Stimulated activated CD4-positive, alpha-beta T cell treated with anti-CD3 and anti-CD28 coated beads, Interleukin-15, amount 100 ng/mL, for 24 hours (primary cell): ENCODE measurements at regions not wholly inside any gene's neighbourhood (a gene's known extent, or its start where the extent isn't known, plus 50 kb on each side); places are given as distances from the start of the nearest gene placed in this dataset.
"Not testable (repeated sequence)": the region's sequence is repeated elsewhere in the genome, so short reads cannot be mapped to it uniquely, and the experiment has no call there.

ENCODE experiments used
- DNase-seq: peaks from one replicate; pipeline ENCODE4 v3.0.0-alpha.2; 2020

DNA sequence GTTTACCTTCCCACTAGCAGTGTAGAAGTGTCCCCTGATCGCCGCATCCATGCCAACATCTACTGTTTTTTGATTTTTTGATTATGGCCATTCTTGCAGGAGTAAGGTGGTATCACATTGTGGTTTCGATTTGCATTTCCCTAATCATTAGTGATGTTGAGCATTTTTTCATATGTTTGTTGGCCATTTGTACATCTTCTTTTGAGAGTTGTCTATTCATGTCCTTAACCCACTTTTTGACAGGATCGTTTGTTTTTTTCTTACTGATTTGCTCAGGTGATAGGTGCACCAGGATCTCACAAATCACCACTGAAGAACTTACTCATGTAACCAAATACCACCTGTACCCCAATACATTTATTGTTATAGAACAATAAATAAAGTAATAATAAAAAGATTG lies 114.5 kb downstream of the GATA6 start:
- DNase-seq = not testable (repeated sequence)

DNA sequence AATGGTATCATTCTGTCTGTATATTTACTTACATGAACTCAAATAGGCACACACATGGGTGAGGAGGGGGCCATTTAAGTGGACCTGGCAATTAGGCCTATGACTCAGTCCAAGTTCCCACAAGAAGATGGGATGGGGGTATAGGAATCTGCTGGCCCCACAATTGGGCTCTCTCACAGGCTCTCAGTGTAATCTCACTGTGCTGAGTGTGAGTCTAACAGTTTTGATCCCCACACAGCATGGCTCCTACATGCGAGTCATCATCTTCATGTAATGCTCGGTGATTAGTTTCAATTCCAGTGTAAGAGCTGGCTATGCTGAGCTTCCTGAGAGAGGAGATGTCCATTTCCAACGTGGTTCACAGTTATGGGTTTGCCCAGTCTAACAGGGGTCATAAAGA lies 114.0 kb downstream of the GATA6 start:
- DNase-seq = no peak

DNA sequence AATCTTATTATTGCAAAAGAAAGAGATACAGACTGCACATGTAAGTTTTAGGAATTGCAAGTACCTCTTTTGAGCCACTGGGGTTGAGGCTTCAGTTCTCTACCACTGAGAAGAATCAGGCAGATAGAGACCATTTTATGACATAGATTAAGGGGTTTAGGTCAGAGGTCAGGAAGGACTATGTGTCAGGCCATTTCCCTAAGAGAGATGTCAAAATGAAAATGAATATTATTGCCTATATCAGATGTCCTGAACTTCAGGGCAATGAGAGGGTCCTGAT lies 113.7 kb downstream of the GATA6 start:
- no peak for DNase-seq

DNA sequence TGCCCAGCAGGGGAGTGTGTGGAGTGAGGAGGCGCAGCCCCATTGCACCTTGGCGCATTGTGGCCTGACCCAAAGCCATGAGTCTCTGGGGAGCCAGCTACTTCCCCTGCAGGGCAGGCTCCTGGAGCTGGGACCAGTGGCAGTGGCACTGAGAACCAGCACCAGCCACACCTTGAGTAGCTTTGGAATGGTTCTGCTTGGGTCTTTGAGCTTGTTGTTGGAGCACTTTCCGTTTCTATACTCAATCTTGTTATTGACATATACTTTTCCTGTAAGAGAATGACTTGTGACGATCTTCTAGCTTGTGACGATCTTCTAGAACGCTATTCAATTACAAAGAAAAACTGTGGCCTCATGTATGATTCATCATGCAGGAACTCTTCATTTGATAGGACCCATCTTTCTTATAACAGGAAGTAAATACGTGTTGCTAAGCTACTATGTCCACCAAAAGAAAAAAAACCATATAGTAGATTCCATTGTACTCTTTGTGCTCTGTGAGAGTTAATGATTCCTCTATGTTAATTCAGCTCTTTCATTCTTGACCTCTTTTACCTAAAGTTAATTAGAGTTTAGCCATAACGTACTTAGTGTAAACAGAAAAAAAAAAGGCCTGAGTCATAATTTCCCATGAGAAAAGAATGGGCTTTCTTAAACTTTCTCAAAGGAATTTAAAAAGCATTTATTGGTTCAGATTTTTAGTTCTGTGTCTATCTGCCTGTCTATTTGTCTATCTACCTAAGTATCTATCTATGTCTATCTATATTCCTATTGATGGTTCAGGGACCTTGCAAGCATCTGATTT lies 113.1 kb downstream of the GATA6 start:
- no peak for DNase-seq

DNA sequence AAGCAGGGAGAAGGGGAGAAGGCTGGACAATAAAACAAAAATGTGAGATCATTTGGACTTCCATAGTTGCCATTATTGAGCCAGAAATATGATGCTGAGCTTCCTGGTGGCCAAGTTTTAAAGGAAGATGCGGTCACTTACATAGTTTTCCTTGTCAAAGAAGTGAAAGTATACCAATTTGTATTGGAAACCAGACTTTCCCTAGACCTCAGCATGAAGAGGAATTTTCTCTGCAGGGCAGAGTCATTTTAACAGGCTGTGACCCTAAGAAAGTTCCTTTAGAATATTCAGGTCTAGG lies 111.0 kb downstream of the GATA6 start:
- DNase-seq = no peak

DNA sequence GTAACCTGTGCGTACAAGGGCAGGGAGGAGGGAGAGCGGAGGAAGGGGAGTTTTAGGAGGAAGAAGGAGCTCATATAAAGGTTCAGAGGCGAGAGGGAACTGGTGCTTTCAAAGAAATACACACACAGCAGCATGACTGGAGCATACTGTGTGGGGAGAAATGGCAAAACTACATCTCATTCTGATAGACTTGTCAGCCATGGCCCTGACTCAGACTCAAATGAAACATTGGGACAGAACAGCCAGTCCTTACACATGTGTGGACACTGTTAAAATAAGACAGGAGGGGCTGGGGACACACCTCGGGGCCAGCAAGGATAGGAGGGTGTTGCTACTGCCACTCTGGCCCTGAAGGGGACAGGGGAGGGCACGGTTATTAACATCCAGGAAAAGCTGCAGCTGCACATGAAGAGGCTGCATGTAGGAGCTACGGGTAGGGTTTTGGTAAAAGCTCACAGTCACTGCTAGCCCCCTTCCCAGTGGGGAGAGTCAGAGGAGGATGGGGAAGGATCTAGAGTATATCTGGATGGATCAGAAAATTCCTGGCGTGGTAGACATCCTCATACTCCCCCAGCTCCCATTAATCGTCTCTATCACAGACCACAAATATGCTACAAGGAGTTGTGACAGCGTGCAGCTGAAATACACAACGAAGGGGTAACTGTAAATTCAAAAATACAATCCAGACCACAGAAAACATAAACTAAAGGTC lies 110.5 kb downstream of the GATA6 start:
- no peak for DNase-seq

DNA sequence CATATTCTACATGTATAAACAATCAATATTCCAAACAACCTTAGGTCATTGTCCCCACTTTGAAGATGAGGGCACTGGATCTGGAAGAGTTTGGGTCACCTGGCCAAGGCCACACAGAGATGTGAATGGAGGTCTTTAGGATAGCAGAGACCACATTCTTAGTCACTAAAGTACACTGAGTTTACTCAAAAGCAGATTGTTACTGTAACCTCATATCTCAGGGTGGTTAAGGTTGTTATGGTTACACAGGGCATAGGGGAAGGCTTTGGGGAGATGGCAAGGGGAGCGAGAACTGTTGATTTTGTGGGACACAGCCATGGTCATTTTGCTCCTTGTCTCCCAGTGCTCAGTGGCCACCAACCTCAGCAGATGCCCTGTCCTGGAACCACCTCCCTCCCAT lies 109.4 kb downstream of the GATA6 start:
- no peak for DNase-seq

DNA sequence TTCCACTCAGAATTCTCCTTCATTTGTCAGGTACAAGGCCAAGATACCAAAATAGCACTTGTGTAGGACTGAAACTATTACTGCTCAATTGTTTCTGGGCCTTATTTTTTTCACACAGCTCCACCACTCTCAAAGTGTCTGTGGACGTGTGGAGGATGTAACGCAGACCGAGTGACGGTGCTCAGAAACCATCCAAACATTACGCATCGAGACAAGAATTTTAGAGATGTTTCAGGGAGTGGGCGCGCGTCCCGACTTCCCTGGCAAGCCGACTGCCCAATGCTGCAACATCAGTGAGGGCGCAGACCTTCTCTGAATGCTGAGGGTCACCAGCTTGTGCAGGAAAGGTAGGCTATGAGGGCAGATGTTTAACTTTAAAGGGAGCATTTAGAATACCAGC lies 108.4 kb downstream of the GATA6 start:
- DNase-seq = no peak

DNA sequence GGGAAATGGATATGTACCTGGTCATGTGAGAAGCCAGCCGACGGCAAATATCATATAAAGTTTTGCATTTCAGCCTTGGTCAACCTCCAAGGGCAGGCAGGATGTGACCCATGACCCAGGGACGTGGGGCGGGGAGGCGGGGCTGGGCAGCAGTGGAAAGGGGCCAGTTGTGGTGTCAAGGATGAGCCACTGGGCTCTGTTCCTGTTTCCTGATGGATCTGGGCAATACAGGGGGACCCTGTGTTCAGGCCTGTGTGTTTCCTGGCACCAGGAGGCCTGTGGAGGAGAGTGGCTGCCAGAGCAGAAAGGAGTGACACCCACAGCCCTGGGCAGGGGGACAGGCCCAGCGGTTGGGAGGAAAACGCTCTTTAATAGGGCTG lies 106.9 kb downstream of the GATA6 start:
- DNase-seq = no peak

DNA sequence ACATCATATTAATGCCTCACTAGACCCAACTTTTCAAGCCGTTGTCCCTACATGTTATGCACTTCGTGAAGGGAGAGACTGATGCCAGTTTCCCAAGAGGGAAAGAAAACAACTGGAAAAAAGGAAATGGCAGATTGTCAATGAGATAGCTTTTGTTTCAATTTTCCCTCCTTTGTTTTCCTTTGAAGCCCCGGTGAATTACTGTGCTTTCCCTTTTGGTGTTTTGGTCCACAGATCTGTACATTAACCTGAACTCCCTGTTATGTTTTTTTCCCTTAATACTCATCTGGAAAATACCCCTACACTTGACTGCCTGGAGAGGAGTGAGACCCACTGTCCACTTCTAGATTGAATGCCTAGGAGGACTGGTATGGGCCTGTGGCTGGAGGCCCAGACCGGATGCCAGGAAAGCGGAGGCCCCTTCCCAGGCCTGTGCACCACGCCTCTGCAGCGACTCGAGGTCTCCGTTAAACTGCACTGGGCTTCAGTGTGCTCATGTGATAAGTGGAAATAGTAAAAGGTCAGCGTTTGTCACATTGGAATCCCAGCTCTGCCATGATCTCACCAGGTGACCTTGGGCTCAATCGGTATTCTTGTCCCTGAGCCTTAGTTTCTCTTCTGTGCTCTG lies 106.4 kb downstream of the GATA6 start:
- no peak for DNase-seq

DNA sequence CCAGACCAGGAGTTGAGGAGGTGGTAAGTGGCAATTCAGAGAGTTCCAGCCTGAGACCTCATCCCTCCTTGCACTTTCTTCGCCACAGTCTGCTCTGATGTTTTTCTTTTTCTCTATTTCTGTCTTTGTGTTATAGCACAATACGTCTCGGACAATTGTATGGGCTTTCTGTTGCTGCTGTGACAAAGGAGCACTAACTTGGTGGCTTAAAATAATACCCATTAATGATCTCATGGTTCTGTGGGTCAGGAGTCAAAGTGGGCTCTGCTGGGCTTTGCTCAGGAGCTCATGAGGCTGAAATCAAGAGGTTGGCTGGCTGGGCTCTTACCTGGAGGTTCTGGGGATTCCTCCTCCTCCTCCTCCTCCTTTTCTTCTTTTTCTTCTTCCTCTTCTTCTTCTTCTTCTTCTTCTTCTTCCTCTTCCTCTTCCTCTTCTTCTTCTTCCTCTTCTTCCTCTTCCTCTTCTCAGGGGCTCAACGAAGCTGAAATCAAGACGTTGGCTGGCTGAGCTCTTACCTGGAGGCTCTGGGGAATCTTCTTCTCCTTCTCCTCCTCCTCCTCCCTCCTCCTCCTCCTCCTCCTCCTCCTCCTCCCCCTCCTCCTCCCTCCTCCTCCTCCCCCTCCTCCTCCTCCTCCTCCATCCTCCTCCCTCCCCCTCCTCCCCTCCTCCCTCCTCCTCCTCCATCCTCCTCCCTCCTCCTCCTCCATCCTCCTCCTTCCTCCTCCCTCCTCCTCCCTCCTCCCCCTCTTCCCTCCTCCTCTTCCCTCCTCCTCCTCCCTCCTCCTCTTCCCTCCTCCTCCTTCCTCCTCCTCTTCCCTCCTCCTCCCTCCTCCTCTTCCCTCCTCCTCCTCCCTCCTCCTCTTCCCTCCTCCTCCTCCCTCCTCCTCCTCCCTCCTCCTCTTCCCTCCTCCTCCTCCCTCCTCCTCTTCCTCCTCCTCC lies 104.0 kb downstream of the GATA6 start:
- DNase-seq = no peak

DNA sequence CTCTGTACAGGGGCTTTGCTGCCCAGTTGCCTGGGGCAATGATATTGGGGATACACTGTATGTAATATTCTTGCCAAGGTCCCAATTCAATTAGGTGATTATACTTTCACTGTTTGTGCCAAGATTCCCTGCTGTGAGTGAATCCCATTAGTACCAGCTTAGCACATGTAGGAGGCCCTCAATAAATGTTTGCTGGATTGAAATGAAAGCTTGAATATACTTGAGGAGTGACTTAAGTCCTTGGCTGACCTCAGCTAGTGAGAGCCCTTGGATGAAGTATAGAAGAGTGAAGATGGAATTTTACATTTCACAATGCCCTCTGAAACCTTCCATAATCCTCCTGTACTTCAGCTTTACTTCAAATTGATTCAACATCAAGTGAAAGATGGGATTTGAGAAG lies 102.9 kb downstream of the GATA6 start:
- no peak for DNase-seq

DNA sequence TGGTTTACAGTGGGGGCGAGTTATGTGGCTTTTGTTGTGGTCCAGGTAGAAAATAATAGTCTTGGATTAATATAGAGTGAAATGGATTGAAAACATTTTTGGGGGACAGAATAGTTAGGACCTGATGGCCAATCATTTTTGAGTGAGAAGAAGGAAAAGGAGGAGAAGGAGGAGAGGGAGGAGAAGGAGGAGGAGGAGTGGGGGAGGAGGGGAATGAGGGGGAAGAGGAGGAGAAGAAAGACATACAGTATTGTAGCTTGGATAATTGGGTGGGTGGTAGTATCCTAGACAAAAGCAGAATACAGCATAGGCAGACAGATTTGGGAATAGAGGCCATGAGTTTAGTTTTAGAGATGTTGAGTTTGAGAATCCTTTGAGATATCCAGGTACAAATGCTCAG lies 101.6 kb downstream of the GATA6 start:
- no peak for DNase-seq

DNA sequence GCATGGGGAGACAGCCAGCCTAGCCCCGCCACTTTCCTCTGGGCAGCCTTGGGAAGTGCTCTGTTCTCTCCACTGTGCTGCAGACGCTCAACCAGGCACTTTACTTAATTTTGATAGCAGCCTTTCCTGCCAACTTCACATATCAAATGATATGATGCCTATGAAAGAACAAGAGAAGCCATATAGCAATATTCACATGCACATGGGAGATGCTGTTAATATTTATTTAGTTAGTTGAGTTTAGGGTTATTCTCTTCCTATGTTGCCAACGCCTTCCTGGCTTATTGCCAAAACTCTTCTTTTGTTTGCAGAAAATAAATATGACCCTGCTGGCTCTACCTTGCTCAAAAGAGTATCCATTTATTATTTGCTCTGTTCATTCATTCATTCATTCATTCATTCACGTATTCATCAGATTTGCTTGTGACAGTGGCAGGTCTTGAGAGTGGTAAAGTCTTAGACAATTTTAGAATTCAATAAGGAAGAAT lies 99.3 kb downstream of the GATA6 start:
- DNase-seq = no peak

DNA sequence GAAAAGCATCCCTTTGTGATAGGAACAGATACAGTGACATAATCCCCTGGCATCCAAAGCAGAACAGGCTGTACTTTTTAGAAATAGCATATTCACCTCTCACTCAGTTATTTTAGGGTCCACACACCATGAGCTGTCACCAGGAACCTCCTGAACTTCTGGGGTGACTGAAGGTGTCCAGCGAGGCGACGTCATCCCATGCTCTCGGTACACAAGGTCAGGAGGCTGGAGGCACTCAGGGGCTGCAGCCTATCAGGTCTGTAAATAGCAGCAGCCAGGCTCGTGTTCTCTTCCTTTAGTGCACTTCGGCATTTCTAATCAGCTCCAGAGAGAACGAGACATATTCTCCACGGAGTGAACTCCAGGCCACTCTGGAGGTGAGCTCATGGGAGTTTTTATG lies 98.3 kb downstream of the GATA6 start:
- no peak for DNase-seq

DNA sequence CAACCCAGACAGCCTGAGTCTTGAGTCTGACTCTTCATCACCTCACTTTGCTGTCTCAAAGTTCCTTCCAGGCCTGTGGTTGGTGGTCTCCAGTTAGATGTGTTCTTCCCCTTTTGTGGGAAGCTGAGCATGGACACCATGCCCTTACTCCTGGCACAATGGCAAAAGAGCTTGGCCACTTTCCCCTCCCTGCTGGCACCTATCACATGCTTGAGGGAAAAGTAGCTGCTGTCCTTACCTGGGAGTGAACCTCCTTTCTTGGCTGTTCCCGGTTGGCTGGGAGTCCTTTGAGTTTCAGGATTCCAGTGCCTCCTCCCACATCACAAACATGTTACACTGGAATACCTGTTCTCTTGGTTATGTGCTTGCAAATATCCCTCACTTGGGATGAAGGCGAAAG lies 97.8 kb downstream of the GATA6 start:
- DNase-seq = no peak

DNA sequence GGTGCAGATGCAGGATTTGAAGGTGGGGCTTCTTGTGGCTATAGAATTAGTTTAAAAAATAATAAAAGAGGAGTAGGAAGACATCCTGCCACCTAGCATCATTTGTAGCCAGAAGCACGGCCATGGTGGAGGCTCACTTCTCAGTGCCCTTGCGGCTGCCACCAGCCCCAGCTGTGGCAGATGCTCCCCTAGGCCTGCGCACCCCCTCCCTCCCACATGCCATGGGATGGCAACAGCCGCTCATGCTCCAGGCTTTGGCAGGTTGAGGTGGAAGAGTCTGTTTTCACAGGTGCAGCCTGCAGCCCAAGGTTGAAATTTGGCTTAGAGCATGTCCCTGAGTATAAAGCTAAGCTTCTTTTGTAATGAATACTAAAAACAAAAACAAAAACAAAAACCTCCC lies 96.4 kb downstream of the GATA6 start:
- no peak for DNase-seq

DNA sequence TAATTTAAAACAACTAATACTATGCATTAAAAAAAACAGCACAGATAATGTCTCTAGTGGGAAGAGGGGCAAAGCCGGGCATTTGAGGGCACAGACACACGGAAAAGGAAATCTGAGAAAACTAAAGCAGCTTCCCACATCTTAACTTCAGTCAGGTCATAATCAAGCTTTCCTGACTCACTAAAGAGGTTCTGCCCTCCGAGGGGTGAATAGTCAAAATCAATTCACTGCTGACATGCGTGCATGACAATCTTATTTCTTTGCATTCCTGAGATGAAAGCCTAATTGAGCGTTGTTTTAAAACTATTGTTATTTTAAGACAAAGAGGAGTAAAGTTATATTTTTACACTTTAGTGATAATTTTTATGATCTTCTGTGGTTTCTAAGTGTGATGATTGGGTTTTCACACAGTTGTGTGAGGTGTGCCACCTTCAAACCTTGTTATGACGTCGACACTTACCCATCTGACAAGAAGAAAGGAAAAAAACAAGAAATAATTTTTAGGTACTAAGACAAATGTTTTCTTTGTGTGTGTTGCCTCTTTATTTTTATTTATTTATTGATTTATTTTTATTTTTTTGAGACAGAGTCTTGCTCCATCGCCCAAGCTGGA lies 90.9 kb downstream of the GATA6 start:
- DNase-seq = no peak

DNA sequence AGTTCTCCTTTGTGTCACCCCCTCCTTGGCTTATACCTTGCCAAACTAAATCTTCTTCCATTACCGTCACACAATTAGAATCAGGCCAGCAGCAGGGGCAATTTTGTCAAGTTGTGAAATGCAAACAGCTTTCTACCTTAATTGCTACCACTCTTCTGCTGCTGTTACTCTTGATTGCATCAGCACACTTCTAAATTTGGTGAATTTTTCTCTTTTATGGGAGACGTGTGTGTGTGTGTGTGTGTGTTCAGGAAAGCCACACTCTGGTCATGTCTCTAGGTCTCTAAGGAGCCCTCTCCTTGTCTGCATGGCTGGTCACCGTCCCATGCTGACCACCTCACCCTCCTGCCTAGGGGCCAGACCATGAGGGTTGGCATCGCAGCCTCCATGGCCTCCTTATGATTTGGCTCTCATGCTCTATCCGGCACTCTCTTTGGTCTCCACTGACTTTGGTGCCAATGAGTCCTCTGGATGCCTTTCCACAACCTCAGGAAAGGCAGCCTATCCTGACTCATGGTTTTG lies 87.7 kb downstream of the GATA6 start:
- no peak for DNase-seq

DNA sequence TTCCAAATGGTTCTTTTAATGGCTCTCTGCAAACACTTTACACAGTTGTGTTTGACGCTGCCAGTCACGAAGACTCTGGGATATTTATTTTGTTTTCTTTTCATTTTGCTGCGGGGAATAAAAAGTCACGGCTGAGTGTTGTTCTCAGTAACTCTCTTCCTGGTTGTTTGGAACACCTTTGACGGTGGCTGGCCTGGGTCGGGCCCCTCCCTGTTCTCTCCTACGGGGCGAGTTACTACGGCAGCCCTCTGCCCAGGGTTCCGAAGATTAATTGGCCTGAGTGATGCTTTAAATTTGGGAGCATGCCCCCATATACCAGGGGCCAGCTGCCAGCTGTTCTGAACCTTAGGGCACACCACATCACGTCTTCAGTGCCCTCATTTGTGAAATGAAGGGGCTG lies 84.7 kb downstream of the GATA6 start:
- DNase-seq = no peak

DNA sequence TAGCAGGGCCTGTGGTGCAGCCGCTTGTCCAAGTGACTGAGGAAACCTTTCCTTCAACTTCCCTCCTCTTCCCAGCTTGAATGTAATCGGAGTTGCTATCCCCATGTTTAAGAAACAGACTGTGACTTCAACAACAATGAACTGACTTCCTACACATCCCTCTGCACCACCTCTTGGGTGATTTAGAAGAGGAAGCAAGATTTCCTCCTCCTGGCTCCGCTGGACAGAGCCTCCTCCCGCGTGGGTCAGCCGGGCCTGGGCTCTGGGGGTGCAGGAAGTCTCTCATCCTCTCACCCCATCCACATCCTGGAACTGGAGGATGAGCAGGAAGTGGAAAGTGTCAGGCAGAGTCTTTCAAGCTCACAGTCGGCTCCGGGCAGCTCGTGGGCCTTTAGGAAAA lies 84.3 kb downstream of the GATA6 start:
- no peak for DNase-seq

DNA sequence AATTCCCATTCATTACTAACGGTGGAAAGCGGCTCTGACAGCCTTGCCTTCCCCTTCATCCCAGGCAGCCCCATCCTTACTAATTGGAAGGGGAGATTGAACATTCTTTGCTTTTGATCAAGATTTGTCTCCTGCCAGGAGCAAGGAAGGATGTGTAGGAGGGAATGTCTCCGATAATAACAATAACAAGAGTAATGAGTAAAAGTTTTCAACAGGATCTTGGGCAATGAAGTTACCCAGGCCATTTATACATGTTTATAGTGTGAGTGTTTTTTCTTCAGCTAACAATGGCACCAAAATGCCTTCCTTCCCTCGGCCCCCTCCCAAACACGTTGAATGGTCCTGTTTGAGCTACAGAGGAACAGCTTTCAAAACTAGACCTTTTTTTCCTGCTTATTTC lies 83.8 kb downstream of the GATA6 start:
- DNase-seq = no peak
